Dedifferentiated amniotic fluid mesenchymal stem cell (primary cell): ENCODE measurements at regions not wholly inside any gene's neighbourhood (a gene's known extent, or its start where the extent isn't known, plus 50 kb on each side); places are given as distances from the start of the nearest gene placed in this dataset.

Source experiments
- DNase-seq: peaks from one replicate; pipeline ENCODE4 v3.0.0-alpha.2; 2016; ENCODE audit errors: extremely low spot score

- no peak for DNase-seq
Measured at GRCh38 chr16:85401917-85402766, 211.0 kb upstream of the GSE1 start.

- DNase-seq, result no peak
Measured at GRCh38 chr16:85402910-85403692, 210.0 kb upstream of the GSE1 start.

GRCh38 chr16:85403693-85404092, 209.4 kb upstream of the GSE1 start:
- no peak for DNase-seq

GRCh38 chr16:85412911-85413520, 200.1 kb upstream of the GSE1 start:
- DNase-seq, result no peak

- DNase-seq, result no peak
Measured at GRCh38 chr16:85413691-85414663, 199.1 kb upstream of the GSE1 start.

GRCh38 chr16:85415196-85416090, 197.7 kb upstream of the GSE1 start:
- no peak for DNase-seq

GRCh38 chr16:85416228-85417109, 196.7 kb upstream of the GSE1 start:
- no peak for DNase-seq

- DNase-seq, result no peak
Measured at GRCh38 chr16:85417156-85417860, 195.8 kb upstream of the GSE1 start.

- no peak for DNase-seq
Measured at GRCh38 chr16:85418978-85419491, 194.1 kb upstream of the GSE1 start.

GRCh38 chr16:85419503-85420408, 193.4 kb upstream of the GSE1 start:
- no peak for DNase-seq

GRCh38 chr16:85420501-85421337, 192.4 kb upstream of the GSE1 start:
- DNase-seq, result no peak

GRCh38 chr16:85421338-85422195, 191.6 kb upstream of the GSE1 start:
- no peak for DNase-seq

- no peak for DNase-seq
Measured at GRCh38 chr16:85422196-85422631, 190.9 kb upstream of the GSE1 start.

GRCh38 chr16:85422632-85423550, 190.2 kb upstream of the GSE1 start:
- DNase-seq, result no peak
